HG03095 (cell line): ENCODE measurements at regions not wholly inside any gene's neighbourhood (a gene's known extent, or its start where the extent isn't known, plus 50 kb on each side); places are given as distances from the start of the nearest gene placed in this dataset.

ENCODE experiments used
- ATAC-seq: cut with Tn5 transposase; IDR thresholded peaks from one replicate; pipeline ENCODE4 v1.9.1; 2021; ENCODE audit warnings: moderate library complexity; ENCODE audit not compliant: unreplicated experiment

- ATAC-seq = no peak
Measured at GRCh38 chr3:105013657-105014056, 353.1 kb upstream of the ALCAM start.

GRCh38 chr3:105014631-105015030, 352.1 kb upstream of the ALCAM start:
- no peak for ATAC-seq

- ATAC-seq = no peak
Measured at GRCh38 chr3:105022813-105023212, 343.9 kb upstream of the ALCAM start.

- ATAC-seq = no peak
Measured at GRCh38 chr3:105030211-105030610, 336.5 kb upstream of the ALCAM start.

- no peak for ATAC-seq
Measured at GRCh38 chr3:105032541-105032940, 334.2 kb upstream of the ALCAM start.

- ATAC-seq = no peak
Measured at GRCh38 chr3:105033081-105033480, 333.6 kb upstream of the ALCAM start.

GRCh38 chr3:105039004-105039403, 327.7 kb upstream of the ALCAM start:
- no peak for ATAC-seq

GRCh38 chr3:105040026-105040622, 326.6 kb upstream of the ALCAM start:
- ATAC-seq = no peak

- ATAC-seq = no peak
Measured at GRCh38 chr3:105042586-105042985, 324.1 kb upstream of the ALCAM start.

- ATAC-seq = no peak
Measured at GRCh38 chr3:105051111-105051510, 315.6 kb upstream of the ALCAM start.

GRCh38 chr3:105051972-105052371, 314.7 kb upstream of the ALCAM start:
- no peak for ATAC-seq

- ATAC-seq = no peak
Measured at GRCh38 chr3:105062853-105063252, 303.9 kb upstream of the ALCAM start.

GRCh38 chr3:105065895-105066839, 300.5 kb upstream of the ALCAM start:
- ATAC-seq = no peak

- ATAC-seq = no peak
Measured at GRCh38 chr3:105067361-105067760, 299.3 kb upstream of the ALCAM start.

- ATAC-seq = no peak
Measured at GRCh38 chr3:105077060-105077822, 289.5 kb upstream of the ALCAM start.

- ATAC-seq = no peak
Measured at GRCh38 chr3:105083945-105084344, 282.8 kb upstream of the ALCAM start.

GRCh38 chr3:105085506-105085905, 281.2 kb upstream of the ALCAM start:
- no peak for ATAC-seq

GRCh38 chr3:105093371-105094252, 273.1 kb upstream of the ALCAM start:
- ATAC-seq = peak; percentile 51

- no peak for ATAC-seq
Measured at GRCh38 chr3:105094588-105094987, 272.1 kb upstream of the ALCAM start.

- no peak for ATAC-seq
Measured at GRCh38 chr3:105096071-105096470, 270.6 kb upstream of the ALCAM start.

- ATAC-seq = no peak
Measured at GRCh38 chr3:105101603-105102002, 265.1 kb upstream of the ALCAM start.
